Heart left ventricle (tissue), 13 donors: ENCODE measurements at regions not wholly inside any gene's neighbourhood (a gene's known extent, or its start where the extent isn't known, plus 50 kb on each side); places are given as distances from the start of the nearest gene placed in this dataset.

Experiments
- CTCF ChIP-seq, 12 donors: fragments of 200-600 bp; sonication (generic) in 4 of 12; IDR thresholded peaks; one replicate each; pipeline versions ENCODE4 v1.5.0 to v1.8.0; 2018 to 2022; ENCODE audit warnings: antibody characterized with exemption in 12 of 12, mild to moderate bottlenecking in 5 of 12
- POLR2A ChIP-seq, 2 donors: fragments of 450-650 bp; IDR thresholded peaks; one replicate each; pipeline ENCODE4 v1.6.1; 2017; ENCODE audit warnings: antibody characterized with exemption in 2 of 2, mild to moderate bottlenecking in 2 of 2, moderate library complexity in 2 of 2
- donor health status: ischemic (EF 13 %, LVEDD 7.1; RV severe dilation, severe dysfunction).
- donor health status: DM: no; HTN: yes; CAD: no.
- donor health status: DM: no; HTN: no; CAD: no.
- donor health status: ischemic (EF 25% LVEDD 6.9; RV normal size, moderate dysfunction).
- donor health status: ischemic (EF 25% LVEDD 5.7; RV mildly dilated, moderate dysfunction).
- donor health status: ischemic (EF 35%, LVEDD 5.7; RV mildly dilated, moderate dysfunction).
- donor health status: nonischemic (EF 11% LVEDD 7.7; RV severe dilation, severe dysfunction).
- donor health status: DM: yes; HTN: yes; CAD: no.
- donor health status: PGD.
- donor health status: ischemic (EF 29% LVEDD 5.4; RV normal size, mild dysfunction).
- donor health status: nonischemic (EF 23%, LVEDD 6.1; RV moderate dilation, normal function).

- TF ChIP-seq CTCF (IDR thresholded peaks at IDR 0.05) (no peak), POLR2A (IDR thresholded peaks at IDR 0.05) (no peak)
Measured at GRCh38 chr11:14584035-14584363, 59.6 kb upstream of the PDE3B start.
